Astrocyte (in vitro differentiated cells and primary cell): ENCODE measurements at regions not wholly inside any gene's neighbourhood (a gene's known extent, or its start where the extent isn't known, plus 50 kb on each side); places are given as distances from the start of the nearest gene placed in this dataset.

ENCODE experiments used
- DNase-seq: peaks from one replicate; pipeline ENCODE4 v3.0.0-alpha.2; 2010; ENCODE audit warnings: low read depth
- FAIRE-seq: peaks from 2 replicates; lab custom pipeline; 2011; peaks lifted over from hg19 to GRCh38; lab: Jason Lieb, UNC
- H2AFZ ChIP-seq: 2 replicates; pipeline ENCODE4 v1.6.0; 2012; ENCODE audit warnings: low read depth, low read length, inconsistent platforms
- H3K27ac ChIP-seq: 2 replicates; pipeline ENCODE4 v1.5.1; 2011; ENCODE audit warnings: low read depth, low read length, inconsistent platforms
- H3K27me3 ChIP-seq: 2 replicates; pipeline ENCODE4 v1.6.0; 2011; ENCODE audit warnings: low read length, inconsistent platforms; ENCODE audit not compliant: insufficient read depth
- H3K36me3 ChIP-seq: 2 replicates; pipeline ENCODE4 v1.5.1; 2011; ENCODE audit warnings: low read length, inconsistent platforms; ENCODE audit not compliant: insufficient read depth
- H3K4me1 ChIP-seq: 2 replicates; pipeline ENCODE4 v1.5.1; 2011; ENCODE audit warnings: low read length, inconsistent platforms; ENCODE audit not compliant: insufficient read depth
- H3K4me2 ChIP-seq: 2 replicates; pipeline ENCODE4 v1.6.0; 2012; ENCODE audit warnings: low read length, inconsistent platforms
- H3K4me3 ChIP-seq: 2 replicates; pipeline ENCODE4 v1.5.1; 2011; ENCODE audit warnings: low read depth, mild to moderate bottlenecking, low read length, inconsistent platforms; ENCODE audit not compliant: insufficient read depth
- H3K79me2 ChIP-seq: 2 replicates; pipeline ENCODE4 v1.6.0; 2012; ENCODE audit warnings: mild to moderate bottlenecking, low read length, inconsistent platforms; ENCODE audit not compliant: insufficient read depth
- H3K9ac ChIP-seq: 2 replicates; pipeline ENCODE4 v1.6.0; 2012; ENCODE audit warnings: mild to moderate bottlenecking, low read length, inconsistent platforms
- H3K9me3 ChIP-seq: 2 replicates; pipeline ENCODE4 v1.5.1; 2012; ENCODE audit warnings: low read depth, mild to moderate bottlenecking, low read length, inconsistent platforms; ENCODE audit not compliant: insufficient read depth
- H4K20me1 ChIP-seq: 2 replicates; pipeline ENCODE4 v1.6.0; 2012; ENCODE audit warnings: low read length, inconsistent platforms; ENCODE audit not compliant: insufficient read depth
- H3K27ac Mint-ChIP-seq: one replicate; pipeline ENCODE4 v1.8.0; 2021; ENCODE audit warnings: mild to moderate bottlenecking, mixed read lengths; ENCODE audit not compliant: unreplicated experiment
- H3K27me3 Mint-ChIP-seq: one replicate; pipeline ENCODE4 v1.8.0; 2021; ENCODE audit warnings: low read depth, mixed read lengths; ENCODE audit not compliant: unreplicated experiment
- H3K36me3 Mint-ChIP-seq: one replicate; pipeline ENCODE4 v1.8.0; 2021; ENCODE audit warnings: low read depth, mixed read lengths; ENCODE audit not compliant: unreplicated experiment
- H3K4me1 Mint-ChIP-seq: one replicate; pipeline ENCODE4 v1.8.0; 2021; ENCODE audit warnings: low read depth, mixed read lengths; ENCODE audit not compliant: unreplicated experiment
- H3K4me3 Mint-ChIP-seq: one replicate; pipeline ENCODE4 v1.8.0; 2021; ENCODE audit warnings: mild to moderate bottlenecking, moderate library complexity, mixed read lengths; ENCODE audit not compliant: unreplicated experiment
- H3K9me3 Mint-ChIP-seq: one replicate; pipeline ENCODE4 v1.8.0; 2021; ENCODE audit warnings: mild to moderate bottlenecking, mixed read lengths; ENCODE audit not compliant: unreplicated experiment
- CTCF ChIP-seq: IDR thresholded peaks from 2 replicates; pipeline ENCODE4 v1.5.1; 2011; ENCODE audit warnings: low read depth, mild to moderate bottlenecking, inconsistent platforms, low read length, moderate library complexity; ENCODE audit not compliant: insufficient read depth
- EZH2 ChIP-seq: IDR thresholded peaks from 2 replicates; pipeline ENCODE4 v1.6.1; 2012; ENCODE audit warnings: mild to moderate bottlenecking, low read length, inconsistent platforms; ENCODE audit not compliant: insufficient read depth

- Histone ChIP-seq H3K27ac (no peak overlapping the region), H3K4me1 (no peaks in the 10 kb centered on the region), H3K27me3 (no peaks in the 10 kb centered on the region), H3K9ac (no peak overlapping the region), H3K36me3 (no peaks in the 10 kb centered on the region), H4K20me1 (no peaks in the 10 kb centered on the region), H3K4me3 (no peak overlapping the region), H3K9me3 (no peaks in the 10 kb centered on the region), H3K79me2 (no peaks in the 10 kb centered on the region), H3K4me2 (no peak overlapping the region), H2AFZ (no peak overlapping the region)
- DNase-seq (no peak), FAIRE-seq (no peak)
- Mint-ChIP-seq H3K27me3 (no peaks in the 10 kb centered on the region), H3K36me3 (no peaks in the 10 kb centered on the region), H3K4me3 (no peak overlapping the region), H3K9me3 (no peaks in the 10 kb centered on the region), H3K27ac (no peak overlapping the region), H3K4me1 (no peaks in the 10 kb centered on the region)
- TF ChIP-seq EZH2 (no peak), CTCF (no peak)
These were observed 235.9 kb downstream of the PCDH20 start for GRCh38 chr13:61179741-61180140.

- no peaks in the 10 kb centered on the region for H3K27me3 ChIP-seq
- no peak overlapping the region for H3K4me3 ChIP-seq
- DNase-seq (no peak), FAIRE-seq (no peak)
- H3K4me1 ChIP-seq = no peaks in the 10 kb centered on the region
- H3K9me3 ChIP-seq = no peaks in the 10 kb centered on the region
- no peaks in the 10 kb centered on the region for H3K79me2 ChIP-seq
- no peaks in the 10 kb centered on the region for H3K36me3 ChIP-seq
- Mint-ChIP-seq H3K36me3 (no peaks in the 10 kb centered on the region), H3K4me1 (no peaks in the 10 kb centered on the region), H3K9me3 (no peaks in the 10 kb centered on the region), H3K4me3 (no peak overlapping the region), H3K27me3 (no peaks in the 10 kb centered on the region), H3K27ac (no peak overlapping the region)
- TF ChIP-seq EZH2 = no peak
- TF ChIP-seq CTCF = no peak
- no peak overlapping the region for H2AFZ ChIP-seq
- no peak overlapping the region for H3K27ac ChIP-seq
- no peaks in the 10 kb centered on the region for H4K20me1 ChIP-seq
- H3K4me2 ChIP-seq = no peak overlapping the region
- no peak overlapping the region for H3K9ac ChIP-seq
These were observed 244.8 kb downstream of the PCDH20 start for GRCh38 chr13:61170856-61171255.

- Histone ChIP-seq H3K36me3 (no peaks in the 10 kb centered on the region), H4K20me1 (no peaks in the 10 kb centered on the region), H3K4me1 (no peaks in the 10 kb centered on the region), H3K4me2 (peak overlapping the region; percentile 16), H2AFZ (no peak overlapping the region), H3K9ac (no peak overlapping the region), H3K27ac (no peak overlapping the region), H3K9me3 (no peaks in the 10 kb centered on the region), H3K79me2 (no peaks in the 10 kb centered on the region), H3K27me3 (no peaks in the 10 kb centered on the region), H3K4me3 (no peak overlapping the region)
- no peak for FAIRE-seq
- Mint-ChIP-seq H3K27me3 (no peaks in the 10 kb centered on the region), H3K4me1 (peaks cover 10% of the 10 kb centered on the region), H3K9me3 (no peaks in the 10 kb centered on the region), H3K4me3 (no peak overlapping the region), H3K27ac (no peak overlapping the region), H3K36me3 (no peaks in the 10 kb centered on the region)
- peak; percentile 59 for DNase-seq
- TF ChIP-seq EZH2 (no peak), CTCF (no peak)
These were observed 253.0 kb downstream of the PCDH20 start for GRCh38 chr13:61162636-61163035.
